ENCODE measurements at regions not wholly inside any gene's neighbourhood (a gene's known extent, or its start where the extent isn't known, plus 50 kb on each side); places are given as distances from the start of the nearest gene placed in this dataset.
"Not testable (repeated sequence)": the region's sequence is repeated elsewhere in the genome, so short reads cannot be mapped to it uniquely, and the experiment has no call there.

GRCh38 chr12:65696227-65696626 is 128.1 kb upstream of the HMGA2 start:
- no peak for DNase-seq (ENCODE audit: low read depth, low spot score)

GRCh38 chr12:65699251-65699650 is 125.0 kb upstream of the HMGA2 start:
- no peak overlapping the region for H3K4me3 ChIP-seq (ENCODE audit: low read length)
- DNase-seq (ENCODE audit: low read depth, low spot score), result no peak

More at GRCh38 chr12:65696227-65696626, 128.1 kb upstream of the HMGA2 start:
- no peak overlapping the region for H3K4me3 ChIP-seq (ENCODE audit: low read length)

- no peak overlapping the region for H3K4me3 ChIP-seq (ENCODE audit: low read length)
- no peak for DNase-seq (ENCODE audit: low read depth, low spot score)
These were observed 121.1 kb upstream of the HMGA2 start for GRCh38 chr12:65703176-65703575.

- DNase-seq (ENCODE audit: low read depth, low spot score), result no peak
- H3K4me3 ChIP-seq (ENCODE audit: low read length), result no peak overlapping the region
These were observed 118.9 kb upstream of the HMGA2 start for GRCh38 chr12:65705380-65705876.

GRCh38 chr12:65707051-65707450 is 117.2 kb upstream of the HMGA2 start:
- no peak overlapping the region for H3K4me3 ChIP-seq (ENCODE audit: low read length)
- DNase-seq (ENCODE audit: low read depth, low spot score), result no peak

GRCh38 chr12:65712260-65713004 is 111.9 kb upstream of the HMGA2 start:
- DNase-seq (ENCODE audit: low read depth, low spot score), result no peak
- no peak overlapping the region for H3K4me3 ChIP-seq (ENCODE audit: low read length)

GRCh38 chr12:65715961-65716360 is 108.3 kb upstream of the HMGA2 start:
- no peak overlapping the region for H3K4me3 ChIP-seq (ENCODE audit: low read length)
- no peak for DNase-seq (ENCODE audit: low read depth, low spot score)

GRCh38 chr12:65720136-65721130 is 103.8 kb upstream of the HMGA2 start:
- H3K4me3 ChIP-seq (ENCODE audit: low read length), result no peak overlapping the region
- DNase-seq (ENCODE audit: low read depth, low spot score), result no peak

- H3K4me3 ChIP-seq (ENCODE audit: low read length), result no peak overlapping the region
- DNase-seq (ENCODE audit: low read depth, low spot score), result no peak
These were observed 102.6 kb upstream of the HMGA2 start for GRCh38 chr12:65721541-65722190.

- DNase-seq (ENCODE audit: low read depth, low spot score), result no peak
- no peak overlapping the region for H3K4me3 ChIP-seq (ENCODE audit: low read length)
These were observed 98.9 kb upstream of the HMGA2 start for GRCh38 chr12:65725376-65725775.

GRCh38 chr12:65728455-65728847 is 95.8 kb upstream of the HMGA2 start:
- H3K4me3 ChIP-seq (ENCODE audit: low read length), result no peak overlapping the region
- no peak for DNase-seq (ENCODE audit: low read depth, low spot score)

GRCh38 chr12:65728848-65729793 is 95.2 kb upstream of the HMGA2 start:
- H3K4me3 ChIP-seq (ENCODE audit: low read length), result no peak overlapping the region
- DNase-seq (ENCODE audit: low read depth, low spot score), result no peak

- DNase-seq (ENCODE audit: low read depth, low spot score), result no peak
- no peak overlapping the region for H3K4me3 ChIP-seq (ENCODE audit: low read length)
These were observed 92.5 kb upstream of the HMGA2 start for GRCh38 chr12:65731771-65732170.

GRCh38 chr12:65733643-65734042 is 90.6 kb upstream of the HMGA2 start:
- H3K4me3 ChIP-seq (ENCODE audit: low read length); DNase-seq (ENCODE audit: low read depth, low spot score): not testable (repeated sequence)

- no peak overlapping the region for H3K4me3 ChIP-seq (ENCODE audit: low read length)
- DNase-seq (ENCODE audit: low read depth, low spot score), result no peak
These were observed 90.1 kb upstream of the HMGA2 start for GRCh38 chr12:65734226-65734625.

- H3K4me3 ChIP-seq (ENCODE audit: low read length), result no peak overlapping the region
- DNase-seq (ENCODE audit: low read depth, low spot score), result no peak
These were observed 84.7 kb upstream of the HMGA2 start for GRCh38 chr12:65739606-65740005.

GRCh38 chr12:65740506-65740872 is 83.8 kb upstream of the HMGA2 start:
- no peak overlapping the region for H3K4me3 ChIP-seq (ENCODE audit: low read length)

GRCh38 chr12:65740873-65741600 is 83.2 kb upstream of the HMGA2 start:
- DNase-seq (ENCODE audit: low read depth, low spot score), result no peak
- no peak overlapping the region for H3K4me3 ChIP-seq (ENCODE audit: low read length)

More at GRCh38 chr12:65740506-65740872, 83.8 kb upstream of the HMGA2 start:
- no peak for DNase-seq (ENCODE audit: low read depth, low spot score)

All from Jurkat, Clone E6-1 (cell line).